PFSK-1 (cell line): ENCODE measurements at regions not wholly inside any gene's neighbourhood (a gene's known extent, or its start where the extent isn't known, plus 50 kb on each side); places are given as distances from the start of the nearest gene placed in this dataset.

Source experiments
- FOXP2 ChIP-seq: optimal IDR thresholded peaks from 2 replicates; pipeline ENCODE3; 2011; ENCODE audit warnings: borderline replicate concordance, control low read depth, inconsistent platforms; ENCODE audit not compliant: insufficient read depth; ENCODE audit errors: extremely low read length, extremely low read depth
- POLR2AphosphoS5 ChIP-seq: IDR thresholded peaks from 2 replicates; pipeline ENCODE4 v1.6.1; 2012; ENCODE audit warnings: low read depth, mild to moderate bottlenecking, control low read depth, low read length, moderate library complexity
- REST ChIP-seq, 2 experiments: IDR thresholded peaks; 2 replicates each; pipeline versions ENCODE4 v1.6.1 to v1.8.0; 2011 to 2012; ENCODE audit warnings: low read depth in 2 of 2, low read length in 2 of 2, control low read depth in 1 of 2, inconsistent platforms in 1 of 2, mild to moderate bottlenecking in 1 of 2, moderate library complexity in 1 of 2; ENCODE audit not compliant: insufficient read depth in 1 of 2
- SIN3A ChIP-seq: IDR thresholded peaks from 2 replicates; pipeline ENCODE4 v1.6.1; 2012; ENCODE audit warnings: mild to moderate bottlenecking, low read length, moderate library complexity, borderline replicate concordance; ENCODE audit not compliant: insufficient read depth
- TAF1 ChIP-seq: IDR thresholded peaks from 2 replicates; pipeline ENCODE4 v1.6.1; 2012; ENCODE audit warnings: low read length, control low read depth, borderline replicate concordance; ENCODE audit not compliant: insufficient read depth

- no peak for TF ChIP-seq SIN3A
- TF ChIP-seq REST (IDR thresholded peaks at IDR 0.05; ENCODE audit: insufficient read depth in 1 of 2, low read depth in 2 of 2, low read length in 2 of 2): no peak
- TF ChIP-seq TAF1: no peak
- TF ChIP-seq FOXP2: no peak
- no peak for TF ChIP-seq POLR2AphosphoS5
Observed at GRCh38 chr3:153889905-153890334, 231.3 kb upstream of the ARHGEF26 start.

- TF ChIP-seq FOXP2 (no peak), REST (IDR thresholded peaks at IDR 0.05; ENCODE audit: insufficient read depth in 1 of 2, low read depth in 2 of 2, low read length in 2 of 2) (no peak), SIN3A (no peak), POLR2AphosphoS5 (no peak), TAF1 (no peak)
Observed at GRCh38 chr3:153892126-153892525, 229.1 kb upstream of the ARHGEF26 start.

GRCh38 chr3:153894857-153895256, 226.3 kb upstream of the ARHGEF26 start:
- no peak for TF ChIP-seq FOXP2
- no peak for TF ChIP-seq POLR2AphosphoS5
- no peak for TF ChIP-seq TAF1
- no peak for TF ChIP-seq SIN3A
- TF ChIP-seq REST (IDR thresholded peaks at IDR 0.05; ENCODE audit: insufficient read depth in 1 of 2, low read depth in 2 of 2, low read length in 2 of 2): no peak

- TF ChIP-seq SIN3A (no peak), REST (IDR thresholded peaks at IDR 0.05; ENCODE audit: insufficient read depth in 1 of 2, low read depth in 2 of 2, low read length in 2 of 2) (no peak), POLR2AphosphoS5 (no peak), FOXP2 (no peak), TAF1 (no peak)
Observed at GRCh38 chr3:153896197-153896596, 225.0 kb upstream of the ARHGEF26 start.
